GM20000 (cell line): ENCODE measurements at regions not wholly inside any gene's neighbourhood (a gene's known extent, or its start where the extent isn't known, plus 50 kb on each side); places are given as distances from the start of the nearest gene placed in this dataset.

Experiments used
- DNase-seq: peaks from one replicate; pipeline ENCODE4 v3.0.0; 2012; ENCODE audit warnings: low spot score
- CTCF ChIP-seq: IDR thresholded peaks from 2 replicates; pipeline ENCODE4 v1.5.1; 2012; ENCODE audit warnings: mild to moderate bottlenecking, control low read depth; ENCODE audit errors: extremely low read depth, missing control alignments

- no peak for TF ChIP-seq CTCF
- no peak for DNase-seq
Measured at GRCh38 chr10:33460505-33461294, 126.2 kb upstream of the NRP1 start.

GRCh38 chr10:33459602-33460001, 125.1 kb upstream of the NRP1 start:
- no peak for DNase-seq
- no peak for TF ChIP-seq CTCF

- no peak for TF ChIP-seq CTCF
Measured at GRCh38 chr10:33455029-33455428, 120.6 kb upstream of the NRP1 start.

GRCh38 chr10:33454554-33454953, 120.1 kb upstream of the NRP1 start:
- no peak for DNase-seq
- TF ChIP-seq CTCF, result no peak

More at GRCh38 chr10:33455029-33455428, 120.6 kb upstream of the NRP1 start:
- no peak for DNase-seq

- DNase-seq, result no peak
- TF ChIP-seq CTCF, result no peak
Measured at GRCh38 chr10:33453081-33454025, 118.9 kb upstream of the NRP1 start.

- no peak for TF ChIP-seq CTCF
- no peak for DNase-seq
Measured at GRCh38 chr10:33448421-33449140, 114.1 kb upstream of the NRP1 start.

GRCh38 chr10:33441561-33441960, 107.1 kb upstream of the NRP1 start:
- no peak for DNase-seq
- no peak for TF ChIP-seq CTCF
